ENCODE measurements at regions not wholly inside any gene's neighbourhood (a gene's known extent, or its start where the extent isn't known, plus 50 kb on each side); places are given as distances from the start of the nearest gene placed in this dataset.

DNA sequence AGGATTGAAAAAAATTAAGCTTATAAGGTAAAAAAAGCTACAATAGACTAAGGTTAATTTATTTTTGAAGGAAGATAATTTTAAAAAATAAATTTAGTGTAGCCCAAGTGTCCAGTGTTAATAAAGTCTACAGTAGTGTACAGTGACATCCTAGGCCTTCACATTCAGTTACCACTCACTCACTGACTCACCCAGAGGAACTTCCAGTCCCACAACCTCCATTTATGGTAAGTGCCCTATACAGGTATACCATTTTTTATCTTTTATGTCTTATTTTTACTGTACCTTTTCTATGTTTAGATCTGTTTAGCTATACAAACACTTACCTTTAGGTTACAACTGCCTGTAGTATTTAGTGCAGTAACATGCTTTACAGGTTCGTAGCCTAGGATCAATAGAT, 79.8 kb upstream of the ZNF462 start:
- no peak for TF ChIP-seq EGR1 (IDR thresholded peaks at IDR 0.05)
- TF ChIP-seq, protein P1, sequence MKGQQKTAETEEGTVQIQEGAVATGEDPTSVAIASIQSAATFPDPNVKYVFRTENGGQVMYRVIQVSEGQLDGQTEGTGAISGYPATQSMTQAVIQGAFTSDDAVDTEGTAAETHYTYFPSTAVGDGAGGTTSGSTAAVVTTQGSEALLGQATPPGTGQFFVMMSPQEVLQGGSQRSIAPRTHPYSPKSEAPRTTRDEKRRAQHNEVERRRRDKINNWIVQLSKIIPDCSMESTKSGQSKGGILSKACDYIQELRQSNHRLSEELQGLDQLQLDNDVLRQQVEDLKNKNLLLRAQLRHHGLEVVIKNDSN (IDR thresholded peaks at IDR 0.05), result no peak

DNA sequence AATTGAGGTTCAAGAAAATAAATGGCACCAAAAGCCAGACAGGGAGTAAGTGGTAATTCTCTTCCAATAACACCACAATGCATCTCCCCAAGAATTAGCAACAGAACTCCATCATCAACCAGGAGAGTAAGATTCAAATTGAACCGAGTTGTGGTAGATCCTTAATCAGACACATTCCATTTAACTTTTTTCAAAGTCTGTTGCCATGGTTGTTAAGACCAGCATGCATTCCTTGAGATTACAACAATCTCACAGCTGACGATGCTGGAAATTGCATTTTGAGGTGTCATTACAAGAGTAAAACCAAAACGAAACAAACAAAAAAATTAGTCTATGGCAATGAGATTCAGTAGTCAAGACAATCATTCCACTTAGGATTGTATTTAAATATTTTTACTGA, 78.9 kb upstream of the ZNF462 start:
- TF ChIP-seq TEAD4 (IDR thresholded peaks at IDR 0.05), result no peak
- no peak for TF ChIP-seq CEBPB (IDR thresholded peaks at IDR 0.05)
- no peak for TF ChIP-seq YY1 (IDR thresholded peaks at IDR 0.05; ENCODE audit: low read depth)
- TF ChIP-seq TCF12 (IDR thresholded peaks at IDR 0.05; ENCODE audit: low read depth), result no peak
- TF ChIP-seq, protein P1 (IDR thresholded peaks at IDR 0.05), result no peak
- TF ChIP-seq TAF1 (IDR thresholded peaks at IDR 0.05; ENCODE audit: low read depth), result no peak
- no peak for TF ChIP-seq CREB1 (IDR thresholded peaks at IDR 0.05; ENCODE audit: low read depth)
- TF ChIP-seq EGR1 (IDR thresholded peaks at IDR 0.05), result no peak

DNA sequence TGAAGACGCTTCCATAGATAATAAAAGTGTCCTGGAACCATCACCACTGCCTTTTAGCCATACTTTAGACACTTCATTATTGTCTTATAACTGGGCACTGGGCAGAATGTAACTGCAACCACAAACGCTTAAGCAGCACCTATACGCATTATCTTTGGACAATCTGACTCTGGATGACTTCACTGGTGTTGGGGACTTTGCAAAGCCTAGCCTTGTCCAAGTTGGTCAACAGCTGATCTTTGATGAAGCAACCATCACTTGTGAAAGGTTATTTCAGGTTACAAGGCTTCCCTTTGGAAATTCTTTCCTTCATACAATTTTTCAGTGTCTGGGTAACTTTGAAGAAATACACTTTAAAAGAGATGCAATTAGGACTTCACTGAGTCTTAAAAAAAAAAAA, 77.8 kb upstream of the ZNF462 start:
- no peak for TF ChIP-seq EGR1 (IDR thresholded peaks at IDR 0.05)
- TF ChIP-seq TAF1 (IDR thresholded peaks at IDR 0.05; ENCODE audit: low read depth), result no peak
- no peak for TF ChIP-seq ZBTB7A (IDR thresholded peaks at IDR 0.05; ENCODE audit: low read depth)
- no peak for TF ChIP-seq CEBPB (IDR thresholded peaks at IDR 0.05)
- TF ChIP-seq, protein P2, sequence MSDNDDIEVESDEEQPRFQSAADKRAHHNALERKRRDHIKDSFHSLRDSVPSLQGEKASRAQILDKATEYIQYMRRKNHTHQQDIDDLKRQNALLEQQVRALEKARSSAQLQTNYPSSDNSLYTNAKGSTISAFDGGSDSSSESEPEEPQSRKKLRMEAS (IDR thresholded peaks at IDR 0.05), result no peak
- TF ChIP-seq, protein P1 (IDR thresholded peaks at IDR 0.05), result no peak
- no peak for TF ChIP-seq FOXM1 (IDR thresholded peaks at IDR 0.05; ENCODE audit: borderline replicate concordance, low read depth)
- no peak for TF ChIP-seq NFIC (IDR thresholded peaks at IDR 0.05)
- TF ChIP-seq TCF12 (IDR thresholded peaks at IDR 0.05; ENCODE audit: low read depth), result no peak
- TF ChIP-seq RAD21 (IDR thresholded peaks at IDR 0.05; ENCODE audit: low read depth), result no peak
- TF ChIP-seq EP300 (IDR thresholded peaks at IDR 0.05; ENCODE audit: borderline replicate concordance), result no peak
- TF ChIP-seq YY1 (IDR thresholded peaks at IDR 0.05; ENCODE audit: low read depth), result no peak
- TF ChIP-seq, protein P3, sequence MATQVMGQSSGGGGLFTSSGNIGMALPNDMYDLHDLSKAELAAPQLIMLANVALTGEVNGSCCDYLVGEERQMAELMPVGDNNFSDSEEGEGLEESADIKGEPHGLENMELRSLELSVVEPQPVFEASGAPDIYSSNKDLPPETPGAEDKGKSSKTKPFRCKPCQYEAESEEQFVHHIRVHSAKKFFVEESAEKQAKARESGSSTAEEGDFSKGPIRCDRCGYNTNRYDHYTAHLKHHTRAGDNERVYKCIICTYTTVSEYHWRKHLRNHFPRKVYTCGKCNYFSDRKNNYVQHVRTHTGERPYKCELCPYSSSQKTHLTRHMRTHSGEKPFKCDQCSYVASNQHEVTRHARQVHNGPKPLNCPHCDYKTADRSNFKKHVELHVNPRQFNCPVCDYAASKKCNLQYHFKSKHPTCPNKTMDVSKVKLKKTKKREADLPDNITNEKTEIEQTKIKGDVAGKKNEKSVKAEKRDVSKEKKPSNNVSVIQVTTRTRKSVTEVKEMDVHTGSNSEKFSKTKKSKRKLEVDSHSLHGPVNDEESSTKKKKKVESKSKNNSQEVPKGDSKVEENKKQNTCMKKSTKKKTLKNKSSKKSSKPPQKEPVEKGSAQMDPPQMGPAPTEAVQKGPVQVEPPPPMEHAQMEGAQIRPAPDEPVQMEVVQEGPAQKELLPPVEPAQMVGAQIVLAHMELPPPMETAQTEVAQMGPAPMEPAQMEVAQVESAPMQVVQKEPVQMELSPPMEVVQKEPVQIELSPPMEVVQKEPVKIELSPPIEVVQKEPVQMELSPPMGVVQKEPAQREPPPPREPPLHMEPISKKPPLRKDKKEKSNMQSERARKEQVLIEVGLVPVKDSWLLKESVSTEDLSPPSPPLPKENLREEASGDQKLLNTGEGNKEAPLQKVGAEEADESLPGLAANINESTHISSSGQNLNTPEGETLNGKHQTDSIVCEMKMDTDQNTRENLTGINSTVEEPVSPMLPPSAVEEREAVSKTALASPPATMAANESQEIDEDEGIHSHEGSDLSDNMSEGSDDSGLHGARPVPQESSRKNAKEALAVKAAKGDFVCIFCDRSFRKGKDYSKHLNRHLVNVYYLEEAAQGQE (IDR thresholded peaks at IDR 0.05; ENCODE audit: low read depth), result no peak
- no peak for TF ChIP-seq CREB1 (IDR thresholded peaks at IDR 0.05; ENCODE audit: low read depth)
- TF ChIP-seq TEAD4 (IDR thresholded peaks at IDR 0.05), result no peak

DNA sequence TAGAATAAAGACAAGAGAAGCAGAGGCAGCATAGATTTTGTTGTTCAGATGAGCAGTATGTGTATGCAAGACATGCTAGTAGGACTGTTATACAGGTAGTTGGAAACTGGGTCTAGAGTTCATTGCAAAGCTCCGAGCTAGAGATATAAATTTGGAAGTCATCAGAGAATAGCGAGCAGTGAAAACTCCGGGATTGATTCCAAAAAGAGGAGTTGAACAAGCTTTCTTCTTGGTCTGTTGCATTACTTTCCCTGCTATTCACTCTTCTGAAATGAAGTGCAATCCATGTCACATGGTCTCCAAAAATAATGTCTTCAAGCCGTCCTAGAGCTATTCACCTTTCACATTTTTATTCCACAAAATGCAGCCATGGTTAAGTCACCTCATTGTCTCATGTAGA, 67.9 kb upstream of the ZNF462 start:
- TF ChIP-seq CEBPB (IDR thresholded peaks at IDR 0.05), result no peak
- TF ChIP-seq NFIC (IDR thresholded peaks at IDR 0.05), result no peak
- no peak for TF ChIP-seq FOXM1 (IDR thresholded peaks at IDR 0.05; ENCODE audit: borderline replicate concordance, low read depth)
- no peak for TF ChIP-seq CREB1 (IDR thresholded peaks at IDR 0.05; ENCODE audit: low read depth)
- TF ChIP-seq, protein P3 (IDR thresholded peaks at IDR 0.05; ENCODE audit: low read depth), result no peak
- TF ChIP-seq, protein P2 (IDR thresholded peaks at IDR 0.05), result no peak
- no peak for TF ChIP-seq YY1 (IDR thresholded peaks at IDR 0.05; ENCODE audit: low read depth)
- TF ChIP-seq EP300 (IDR thresholded peaks at IDR 0.05; ENCODE audit: borderline replicate concordance), result no peak
- no peak for TF ChIP-seq RAD21 (IDR thresholded peaks at IDR 0.05; ENCODE audit: low read depth)
- TF ChIP-seq TEAD4 (IDR thresholded peaks at IDR 0.05), result no peak
- TF ChIP-seq, protein P1 (IDR thresholded peaks at IDR 0.05), result no peak
- no peak for TF ChIP-seq TCF12 (IDR thresholded peaks at IDR 0.05; ENCODE audit: low read depth)
- TF ChIP-seq ZBTB7A (IDR thresholded peaks at IDR 0.05; ENCODE audit: low read depth), result no peak
- TF ChIP-seq EGR1 (IDR thresholded peaks at IDR 0.05), result no peak
- TF ChIP-seq TAF1 (IDR thresholded peaks at IDR 0.05; ENCODE audit: low read depth), result no peak

DNA sequence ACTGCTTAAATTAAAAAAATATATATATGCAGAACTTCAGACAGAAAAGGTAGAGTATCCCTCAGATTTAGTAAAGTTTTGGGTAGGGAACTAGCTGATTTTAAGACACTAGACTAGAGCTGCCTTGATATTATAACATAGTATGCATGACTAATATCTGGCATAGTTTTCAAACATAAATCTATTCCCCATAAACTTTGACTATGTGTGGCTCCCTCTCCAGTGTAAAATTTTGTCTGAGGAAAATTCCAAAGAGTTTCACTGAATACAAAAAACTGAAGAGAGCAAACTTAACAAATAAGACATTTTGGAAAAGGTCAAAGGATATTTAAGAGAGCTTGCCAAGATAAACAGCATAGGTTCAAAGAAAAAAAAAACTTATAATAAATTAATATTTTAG, 66.2 kb upstream of the ZNF462 start:
- TF ChIP-seq ZBTB7A (IDR thresholded peaks at IDR 0.05; ENCODE audit: low read depth) (no peak), TEAD4 (IDR thresholded peaks at IDR 0.05) (no peak), TCF12 (IDR thresholded peaks at IDR 0.05; ENCODE audit: low read depth) (no peak), EP300 (IDR thresholded peaks at IDR 0.05; ENCODE audit: borderline replicate concordance) (no peak), CREB1 (IDR thresholded peaks at IDR 0.05; ENCODE audit: low read depth) (no peak), CEBPB (IDR thresholded peaks at IDR 0.05) (no peak), EGR1 (IDR thresholded peaks at IDR 0.05) (no peak), TAF1 (IDR thresholded peaks at IDR 0.05; ENCODE audit: low read depth) (no peak), YY1 (IDR thresholded peaks at IDR 0.05; ENCODE audit: low read depth) (no peak), FOXM1 (IDR thresholded peaks at IDR 0.05; ENCODE audit: borderline replicate concordance, low read depth) (no peak), RAD21 (IDR thresholded peaks at IDR 0.05; ENCODE audit: low read depth) (no peak), NFIC (IDR thresholded peaks at IDR 0.05) (no peak)
- TF ChIP-seq, protein P3 (IDR thresholded peaks at IDR 0.05; ENCODE audit: low read depth), result no peak
- TF ChIP-seq, protein P1 (IDR thresholded peaks at IDR 0.05), result no peak
- TF ChIP-seq, protein P2 (IDR thresholded peaks at IDR 0.05), result no peak
